ENCODE measurements at regions not wholly inside any gene's neighbourhood (a gene's known extent, or its start where the extent isn't known, plus 50 kb on each side); places are given as distances from the start of the nearest gene placed in this dataset.
"Not testable (repeated sequence)": the region's sequence is repeated elsewhere in the genome, so short reads cannot be mapped to it uniquely, and the experiment has no call there.

- DNase-seq, result peak in 1 of 2 experiments; percentile 14
These were observed 111.4 kb upstream of the METTL9 start for GRCh38 chr16:21487956-21488355.

- DNase-seq, result not testable (repeated sequence)
These were observed 100.3 kb upstream of the METTL9 start for GRCh38 chr16:21499046-21499445.

- DNase-seq, result peak in 1 of 2 experiments; percentile 45
These were observed 98.0 kb upstream of the METTL9 start for GRCh38 chr16:21501223-21501868.

- DNase-seq, result peak; percentile 86 to 93
These were observed 97.3 kb upstream of the METTL9 start for GRCh38 chr16:21501869-21502667.

- not testable (repeated sequence) for DNase-seq
These were observed 95.8 kb upstream of the METTL9 start for GRCh38 chr16:21503574-21503920.

- not testable (repeated sequence) for DNase-seq
These were observed 95.2 kb upstream of the METTL9 start for GRCh38 chr16:21503941-21504832.

- not testable (repeated sequence) for DNase-seq
These were observed 93.4 kb upstream of the METTL9 start for GRCh38 chr16:21505751-21506520.

- DNase-seq, result peak; percentile 69 to 83
These were observed 92.4 kb upstream of the METTL9 start for GRCh38 chr16:21506857-21507456.

- DNase-seq, result not testable (repeated sequence)
These were observed 91.6 kb upstream of the METTL9 start for GRCh38 chr16:21507631-21508305.

- not testable (repeated sequence) for DNase-seq
These were observed 90.5 kb upstream of the METTL9 start for GRCh38 chr16:21508661-21509436.

- DNase-seq, result not testable (repeated sequence)
These were observed 89.8 kb upstream of the METTL9 start for GRCh38 chr16:21509437-21510086.

GRCh38 chr16:21510869-21511255 is 88.5 kb upstream of the METTL9 start:
- DNase-seq, result not testable (repeated sequence)

- DNase-seq, result not testable (repeated sequence)
These were observed 87.8 kb upstream of the METTL9 start for GRCh38 chr16:21511315-21512210.

- DNase-seq, result not testable (repeated sequence)
These were observed 86.8 kb upstream of the METTL9 start for GRCh38 chr16:21512280-21513192.

GRCh38 chr16:21513337-21513741 is 86.0 kb upstream of the METTL9 start:
- DNase-seq, result peak in 1 of 2 experiments; percentile 30

GRCh38 chr16:21513812-21514473 is 85.4 kb upstream of the METTL9 start:
- not testable (repeated sequence) for DNase-seq

GRCh38 chr16:21514474-21514840 is 84.9 kb upstream of the METTL9 start:
- DNase-seq, result not testable (repeated sequence)

All from NCI-H526 (cell line).